Colonic mucosa (tissue), 4 donors: ENCODE measurements at regions not wholly inside any gene's neighbourhood (a gene's known extent, or its start where the extent isn't known, plus 50 kb on each side); places are given as distances from the start of the nearest gene placed in this dataset.
A peak's percentile ranks its signal among the peaks of the same experiment; 100 is the strongest.

Experiments used
- DNase-seq: peaks from one replicate; pipeline ENCODE4 v3.0.0-alpha.2; 2020
- H3K27ac ChIP-seq: fragments of 200-600 bp; one replicate; pipeline ENCODE4 v1.8.0; 2021
- H3K27me3 ChIP-seq: fragments of 200-600 bp; one replicate; pipeline ENCODE4 v1.8.0; 2021
- H3K36me3 ChIP-seq: fragments of 200-600 bp; one replicate; pipeline ENCODE4 v1.8.0; 2021
- H3K4me1 ChIP-seq: fragments of 200-600 bp; one replicate; pipeline ENCODE4 v1.8.0; 2021; ENCODE audit warnings: mild to moderate bottlenecking
- H3K4me3 ChIP-seq: fragments of 200-600 bp; one replicate; pipeline ENCODE4 v1.8.0; 2021
- H3K9ac ChIP-seq, 2 donors: one replicate each; pipeline ENCODE4 v1.7.0; 2013; ENCODE audit warnings: control low read depth in 2 of 2, low read depth in 2 of 2, low read length in 2 of 2
- H3K9me3 ChIP-seq: fragments of 200-600 bp; one replicate; pipeline ENCODE4 v1.8.0; 2021
- CTCF ChIP-seq: fragments of 200-600 bp; IDR thresholded peaks from one replicate; pipeline ENCODE4 v1.8.0; 2022; ENCODE audit warnings: antibody characterized with exemption, mild to moderate bottlenecking
- intact Hi-C: fragments of 100-400 bp; cut with DNase I; formaldehyde crosslinking; loops from one replicate; pipeline ENCODE4 v1.14.1; 2022
- donor health status: healthy.
- donor health status: DM: no; HTN: no; CAD: no.
- donor health status: DM: no; HTN: no; CAD: no.

- Histone ChIP-seq H3K27me3 (no peaks in the 10 kb centered on the region), H3K36me3 (no peaks in the 10 kb centered on the region), H3K27ac (no peak overlapping the region), H3K4me3 (no peak overlapping the region), H3K9ac (no peak overlapping the region), H3K4me1 (no peaks in the 10 kb centered on the region), H3K9me3 (no peaks in the 10 kb centered on the region)
- TF ChIP-seq CTCF = no peak
- no peak for DNase-seq
- intact Hi-C loops = no loop called here
These were observed 55.0 kb downstream of the FOXA2 start for GRCh38 chr20:22529150-22530019.

- Histone ChIP-seq H3K27ac (no peak overlapping the region), H3K27me3 (no peaks in the 10 kb centered on the region), H3K4me1 (no peaks in the 10 kb centered on the region), H3K9me3 (no peaks in the 10 kb centered on the region), H3K36me3 (no peaks in the 10 kb centered on the region), H3K9ac (no peak overlapping the region), H3K4me3 (no peak overlapping the region)
- no peak for TF ChIP-seq CTCF
- intact Hi-C loops = no loop called here
- DNase-seq = no peak
These were observed 57.8 kb downstream of the FOXA2 start for GRCh38 chr20:22526512-22527012.

GRCh38 chr20:22525821-22526220, 58.6 kb downstream of the FOXA2 start:
- Histone ChIP-seq H3K27me3 (no peaks in the 10 kb centered on the region), H3K27ac (no peak overlapping the region), H3K4me3 (no peak overlapping the region), H3K4me1 (no peaks in the 10 kb centered on the region), H3K9me3 (no peaks in the 10 kb centered on the region), H3K36me3 (no peaks in the 10 kb centered on the region), H3K9ac (no peak overlapping the region)
- DNase-seq = no peak
- no peak for TF ChIP-seq CTCF
- intact Hi-C loops = no loop called here

- no peak overlapping the region for H3K9ac ChIP-seq
- H3K27ac ChIP-seq = peak overlapping the region; percentile 5
- DNase-seq = no peak
- TF ChIP-seq CTCF = no peak
- H3K4me1 ChIP-seq = no peaks in the 10 kb centered on the region
- no peak overlapping the region for H3K4me3 ChIP-seq
- no peaks in the 10 kb centered on the region for H3K27me3 ChIP-seq
- intact Hi-C loops = no loop called here
- no peaks in the 10 kb centered on the region for H3K9me3 ChIP-seq
- H3K36me3 ChIP-seq = no peaks in the 10 kb centered on the region
These were observed 59.1 kb downstream of the FOXA2 start for GRCh38 chr20:22525069-22525820.

GRCh38 chr20:22524393-22525015, 59.9 kb downstream of the FOXA2 start:
- no peak for DNase-seq
- Histone ChIP-seq H3K9me3 (no peaks in the 10 kb centered on the region), H3K27me3 (no peaks in the 10 kb centered on the region), H3K36me3 (no peaks in the 10 kb centered on the region), H3K4me3 (no peak overlapping the region), H3K4me1 (no peaks in the 10 kb centered on the region), H3K27ac (peak overlapping the region; percentile 5), H3K9ac (no peak overlapping the region)
- no peak for TF ChIP-seq CTCF
- intact Hi-C loops = no loop called here
